ENCODE measurements at regions not wholly inside any gene's neighbourhood (a gene's known extent, or its start where the extent isn't known, plus 50 kb on each side); places are given as distances from the start of the nearest gene placed in this dataset.

- DNase-seq (no peak), ATAC-seq (ENCODE audit: insufficient read depth, low FRiP score) (no peak)
- H3K27me3 ChIP-seq (ENCODE audit: control insufficient read depth in 3 of 3, insufficient read depth in 3 of 3, low read length in 2 of 3), result no peaks in the 10 kb centered on the region
- H3K4me1 ChIP-seq (ENCODE audit: control insufficient read depth in 5 of 5, insufficient read depth in 5 of 5, low read length in 5 of 5), result peaks cover 0 to 7% (median 0%) of the 10 kb centered on the region in 5 donors
- no peaks in the 10 kb centered on the region for H3K9me3 ChIP-seq (ENCODE audit: control insufficient read depth in 4 of 4, insufficient read depth in 3 of 4, low read length in 3 of 4)
- no peak overlapping the region for H3K4me3 ChIP-seq
- 80 to 88% methylated on average over 2 of the region's 2 CpGs for WGBS, 2 donors
- TF ChIP-seq, protein P1, sequence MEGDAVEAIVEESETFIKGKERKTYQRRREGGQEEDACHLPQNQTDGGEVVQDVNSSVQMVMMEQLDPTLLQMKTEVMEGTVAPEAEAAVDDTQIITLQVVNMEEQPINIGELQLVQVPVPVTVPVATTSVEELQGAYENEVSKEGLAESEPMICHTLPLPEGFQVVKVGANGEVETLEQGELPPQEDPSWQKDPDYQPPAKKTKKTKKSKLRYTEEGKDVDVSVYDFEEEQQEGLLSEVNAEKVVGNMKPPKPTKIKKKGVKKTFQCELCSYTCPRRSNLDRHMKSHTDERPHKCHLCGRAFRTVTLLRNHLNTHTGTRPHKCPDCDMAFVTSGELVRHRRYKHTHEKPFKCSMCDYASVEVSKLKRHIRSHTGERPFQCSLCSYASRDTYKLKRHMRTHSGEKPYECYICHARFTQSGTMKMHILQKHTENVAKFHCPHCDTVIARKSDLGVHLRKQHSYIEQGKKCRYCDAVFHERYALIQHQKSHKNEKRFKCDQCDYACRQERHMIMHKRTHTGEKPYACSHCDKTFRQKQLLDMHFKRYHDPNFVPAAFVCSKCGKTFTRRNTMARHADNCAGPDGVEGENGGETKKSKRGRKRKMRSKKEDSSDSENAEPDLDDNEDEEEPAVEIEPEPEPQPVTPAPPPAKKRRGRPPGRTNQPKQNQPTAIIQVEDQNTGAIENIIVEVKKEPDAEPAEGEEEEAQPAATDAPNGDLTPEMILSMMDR (IDR thresholded peaks at IDR 0.05; ENCODE audit: control extremely low read depth, extremely low read depth), result no peak
- no peak overlapping the region for H3K27ac ChIP-seq (ENCODE audit: low read depth in 1 of 2, low read length in 1 of 2)
- H3K9ac ChIP-seq (ENCODE audit: insufficient read depth in 1 of 2, low read length in 2 of 2), result no peak overlapping the region
- H3K36me3 ChIP-seq (ENCODE audit: control insufficient read depth in 4 of 4, insufficient read depth in 4 of 4, low read length in 4 of 4), result no peaks in the 10 kb centered on the region
Measured at GRCh38 chr5:18091758-18092157, 457.5 kb downstream of the TAF11L14 start.

DNA sequence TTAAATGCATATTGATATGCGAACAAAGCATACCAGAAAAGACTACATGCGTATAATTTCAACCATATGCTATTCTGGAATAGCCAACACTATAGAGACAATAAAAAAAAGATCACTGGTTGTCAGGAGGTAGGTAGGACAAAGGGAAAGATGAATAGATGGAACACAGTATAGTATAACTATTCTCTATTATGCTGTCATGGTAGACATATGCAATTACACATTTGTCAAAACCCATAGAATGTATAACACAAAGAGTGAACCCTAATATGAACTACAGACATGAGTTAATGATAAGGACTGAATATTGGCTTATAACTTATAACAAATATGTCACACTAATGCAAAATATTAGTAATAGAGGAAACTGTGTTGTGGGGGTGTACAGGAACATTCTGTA is 460.8 kb downstream of the TAF11L14 start:
- Histone ChIP-seq H3K4me1 (ENCODE audit: control insufficient read depth in 5 of 5, insufficient read depth in 5 of 5, low read length in 5 of 5) (peaks cover 0 to 7% (median 0%) of the 10 kb centered on the region in 5 donors), H3K27ac (ENCODE audit: low read depth in 1 of 2, low read length in 1 of 2) (no peak overlapping the region), H3K36me3 (ENCODE audit: control insufficient read depth in 4 of 4, insufficient read depth in 4 of 4, low read length in 4 of 4) (no peaks in the 10 kb centered on the region), H3K27me3 (ENCODE audit: control insufficient read depth in 3 of 3, insufficient read depth in 3 of 3, low read length in 2 of 3) (no peaks in the 10 kb centered on the region), H3K9me3 (ENCODE audit: control insufficient read depth in 4 of 4, insufficient read depth in 3 of 4, low read length in 3 of 4) (no peaks in the 10 kb centered on the region), H3K4me3 (no peak overlapping the region), H3K9ac (ENCODE audit: insufficient read depth in 1 of 2, low read length in 2 of 2) (no peak overlapping the region)
- TF ChIP-seq, protein P1 (IDR thresholded peaks at IDR 0.05; ENCODE audit: control extremely low read depth, extremely low read depth), result no peak
- DNase-seq (no peak), ATAC-seq (ENCODE audit: insufficient read depth, low FRiP score) (no peak)
- 92 to 96% methylated on average over 2 of the region's 2 CpGs for WGBS, 2 donors

GRCh38 chr5:18097817-18098216 is 463.6 kb downstream of the TAF11L14 start:
- TF ChIP-seq, protein P1 (IDR thresholded peaks at IDR 0.05; ENCODE audit: control extremely low read depth, extremely low read depth), result no peak
- ATAC-seq (ENCODE audit: insufficient read depth, low FRiP score) (no peak), DNase-seq (no peak)
- H3K4me3 ChIP-seq, result no peak overlapping the region
- no peaks in the 10 kb centered on the region for H3K9me3 ChIP-seq (ENCODE audit: control insufficient read depth in 4 of 4, insufficient read depth in 3 of 4, low read length in 3 of 4)
- H3K4me1 ChIP-seq (ENCODE audit: control insufficient read depth in 5 of 5, insufficient read depth in 5 of 5, low read length in 5 of 5), result peaks cover 0 to 7% (median 0%) of the 10 kb centered on the region in 5 donors
- H3K9ac ChIP-seq (ENCODE audit: insufficient read depth in 1 of 2, low read length in 2 of 2), result no peak overlapping the region
- H3K27me3 ChIP-seq (ENCODE audit: control insufficient read depth in 3 of 3, insufficient read depth in 3 of 3, low read length in 2 of 3), result no peaks in the 10 kb centered on the region
- no peak overlapping the region for H3K27ac ChIP-seq (ENCODE audit: low read depth in 1 of 2, low read length in 1 of 2)
- WGBS, 2 donors, result 66 to 78% methylated on average over 5 of the region's 5 CpGs
- no peaks in the 10 kb centered on the region for H3K36me3 ChIP-seq (ENCODE audit: control insufficient read depth in 4 of 4, insufficient read depth in 4 of 4, low read length in 4 of 4)

GRCh38 chr5:18098691-18099090 is 464.4 kb downstream of the TAF11L14 start:
- H3K27me3 ChIP-seq (ENCODE audit: control insufficient read depth in 3 of 3, insufficient read depth in 3 of 3, low read length in 2 of 3), result no peaks in the 10 kb centered on the region
- ATAC-seq (ENCODE audit: insufficient read depth, low FRiP score) (no peak), DNase-seq (peak in 2 of 3 donors; percentile 4 to 5)
- no peaks in the 10 kb centered on the region for H3K9me3 ChIP-seq (ENCODE audit: control insufficient read depth in 4 of 4, insufficient read depth in 3 of 4, low read length in 3 of 4)
- TF ChIP-seq, protein P1 (IDR thresholded peaks at IDR 0.05; ENCODE audit: control extremely low read depth, extremely low read depth), result no peak
- no peak overlapping the region for H3K27ac ChIP-seq (ENCODE audit: low read depth in 1 of 2, low read length in 1 of 2)
- peaks cover 0 to 5% (median 0%) of the 10 kb centered on the region in 5 donors for H3K4me1 ChIP-seq (ENCODE audit: control insufficient read depth in 5 of 5, insufficient read depth in 5 of 5, low read length in 5 of 5)
- WGBS, 2 donors, result 29 to 52% methylated on average over 2 of the region's 2 CpGs
- H3K9ac ChIP-seq (ENCODE audit: insufficient read depth in 1 of 2, low read length in 2 of 2), result no peak overlapping the region
- H3K4me3 ChIP-seq, result no peak overlapping the region
- H3K36me3 ChIP-seq (ENCODE audit: control insufficient read depth in 4 of 4, insufficient read depth in 4 of 4, low read length in 4 of 4), result no peaks in the 10 kb centered on the region
